ENCODE measurements at regions not wholly inside any gene's neighbourhood (a gene's known extent, or its start where the extent isn't known, plus 50 kb on each side); places are given as distances from the start of the nearest gene placed in this dataset.
A peak's percentile ranks its signal among the peaks of the same experiment; 100 is the strongest.

DNA sequence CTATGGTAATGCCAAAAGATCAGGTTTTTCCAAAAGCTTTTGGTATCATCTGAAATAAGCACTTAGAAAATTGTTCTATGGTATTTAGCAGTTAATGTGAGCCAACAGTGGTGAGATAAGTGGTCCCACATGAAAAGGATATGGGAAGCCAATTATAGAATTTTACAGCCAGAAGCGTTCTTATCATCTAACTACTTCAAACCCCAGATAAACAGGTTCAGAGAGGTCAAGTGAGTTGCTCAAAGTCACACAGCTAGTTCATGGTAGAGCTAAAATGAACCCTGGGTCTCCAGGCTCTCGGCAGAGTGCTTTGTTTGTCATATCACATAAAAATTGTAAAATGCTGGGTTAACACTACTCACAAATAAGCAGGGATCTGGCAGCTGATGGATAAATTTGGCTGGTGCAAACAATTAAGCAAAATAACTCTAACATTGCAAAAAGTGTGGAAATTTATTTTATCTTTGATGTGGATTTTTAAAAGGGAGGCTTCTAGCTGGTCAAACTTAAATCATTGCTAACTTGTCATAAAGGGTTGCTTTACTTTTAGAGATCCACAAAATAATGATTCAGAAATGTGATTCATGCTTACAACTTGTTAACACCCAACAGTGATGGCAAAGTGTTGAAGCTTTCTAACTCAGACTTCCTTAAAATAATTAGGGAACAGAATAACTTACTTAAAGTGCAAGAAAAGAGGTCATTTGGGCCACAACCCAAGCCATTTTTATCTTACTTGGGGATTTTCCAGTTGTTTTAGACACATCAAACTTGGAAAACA is 202.8 kb upstream of the TBC1D5 start:
- TF ChIP-seq SPI1 (IDR thresholded peaks at IDR 0.05; ENCODE audit: low read depth, low read length) = no peak
- TF ChIP-seq POLR2A (IDR thresholded peaks at IDR 0.05; ENCODE audit: low read depth, low read length) = no peak
- TF ChIP-seq PAX5 (IDR thresholded peaks at IDR 0.05; ENCODE audit: insufficient read depth, low read length, severe bottlenecking) = no peak
- TF ChIP-seq POU2F2 (IDR thresholded peaks at IDR 0.05; ENCODE audit: low read depth, low read length) = no peak
- TF ChIP-seq TAF1 (IDR thresholded peaks at IDR 0.05; ENCODE audit: low read depth, low read length) = no peak
- no peak for TF ChIP-seq POLR2AphosphoS5 (IDR thresholded peaks at IDR 0.05; ENCODE audit: low read depth, low read length)
- FAIRE-seq (no peak), DNase-seq (ENCODE audit: insufficient read length, low spot score) (no peak)

DNA sequence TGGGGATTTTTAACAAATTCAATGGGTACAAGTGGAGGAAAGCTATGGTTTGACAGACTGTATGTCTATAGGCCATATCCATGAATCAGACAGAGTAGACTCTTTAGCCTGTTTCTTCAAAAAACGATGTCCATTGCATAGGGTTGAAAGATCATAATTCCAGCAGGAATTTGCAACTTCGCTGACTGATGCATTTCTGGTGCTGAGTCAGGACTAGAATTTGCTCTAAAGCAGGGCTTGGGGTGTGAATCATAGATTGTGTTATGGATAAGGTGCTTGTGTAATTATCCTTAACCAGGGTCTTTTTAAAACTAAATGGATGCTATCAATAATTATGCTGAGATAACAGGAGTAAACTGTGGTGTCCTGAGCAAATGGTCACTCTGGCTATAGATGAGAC is 200.4 kb upstream of the TBC1D5 start:
- FAIRE-seq = no peak

DNA sequence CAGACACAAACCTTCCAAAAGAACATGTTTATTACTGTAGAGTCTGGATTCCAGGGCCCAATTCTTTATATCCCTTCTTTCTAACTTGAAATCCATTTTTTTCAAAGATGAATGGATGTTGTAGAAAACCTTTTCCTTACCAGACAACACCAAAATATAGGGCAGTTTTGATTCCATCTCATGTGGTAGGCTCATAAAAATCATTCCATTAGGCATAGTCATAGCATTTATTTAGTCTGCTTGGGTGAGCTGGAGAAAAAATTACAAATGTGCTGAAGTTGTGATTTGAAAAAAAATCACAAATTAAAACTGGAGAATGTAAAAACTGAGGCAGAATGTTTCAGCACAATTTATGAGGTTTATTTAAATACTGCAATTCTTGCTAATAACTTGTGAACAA is 199.3 kb upstream of the TBC1D5 start:
- no peak for DNase-seq (ENCODE audit: insufficient read length, low spot score)
- no peak for FAIRE-seq
- no peak for TF ChIP-seq POU2F2 (IDR thresholded peaks at IDR 0.05; ENCODE audit: low read depth, low read length)

More for the DNA sequence above, 200.4 kb upstream of the TBC1D5 start:
- TF ChIP-seq SPI1 (IDR thresholded peaks at IDR 0.05; ENCODE audit: low read depth, low read length) (no peak), PAX5 (IDR thresholded peaks at IDR 0.05; ENCODE audit: insufficient read depth, low read length, severe bottlenecking) (no peak), TAF1 (IDR thresholded peaks at IDR 0.05; ENCODE audit: low read depth, low read length) (no peak), POLR2A (IDR thresholded peaks at IDR 0.05; ENCODE audit: low read depth, low read length) (no peak)
- no peak for DNase-seq (ENCODE audit: insufficient read length, low spot score)

DNA sequence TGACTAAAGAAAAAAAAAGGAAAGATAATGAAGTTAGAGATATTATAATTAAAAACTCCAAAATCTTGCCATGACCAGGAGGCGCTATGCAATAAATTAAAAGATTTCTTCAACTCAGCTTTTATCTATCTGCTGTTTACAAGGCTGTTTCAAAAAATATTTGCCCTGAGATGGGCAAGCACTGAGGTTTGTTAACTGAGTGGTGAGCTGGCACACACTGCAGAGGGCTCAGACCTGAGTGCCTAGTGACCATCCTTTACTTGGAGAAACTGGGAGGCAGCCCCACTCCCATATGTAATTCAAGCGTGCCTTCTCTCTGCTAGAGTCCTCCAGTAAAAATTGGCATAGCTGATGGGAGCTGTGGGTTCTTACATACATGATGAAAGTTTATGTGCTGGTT is 198.7 kb upstream of the TBC1D5 start:
- TF ChIP-seq POU2F2 (IDR thresholded peaks at IDR 0.05; ENCODE audit: low read depth, low read length) = no peak
- TF ChIP-seq PAX5 (IDR thresholded peaks at IDR 0.05; ENCODE audit: insufficient read depth, low read length, severe bottlenecking) = no peak
- TF ChIP-seq SPI1 (IDR thresholded peaks at IDR 0.05; ENCODE audit: low read depth, low read length) = no peak
- TF ChIP-seq POLR2AphosphoS5 (IDR thresholded peaks at IDR 0.05; ENCODE audit: low read depth, low read length) = no peak
- no peak for TF ChIP-seq POLR2A (IDR thresholded peaks at IDR 0.05; ENCODE audit: low read depth, low read length)
- TF ChIP-seq TAF1 (IDR thresholded peaks at IDR 0.05; ENCODE audit: low read depth, low read length) = no peak
- DNase-seq (ENCODE audit: insufficient read length, low spot score) = no peak
- FAIRE-seq = no peak

DNA sequence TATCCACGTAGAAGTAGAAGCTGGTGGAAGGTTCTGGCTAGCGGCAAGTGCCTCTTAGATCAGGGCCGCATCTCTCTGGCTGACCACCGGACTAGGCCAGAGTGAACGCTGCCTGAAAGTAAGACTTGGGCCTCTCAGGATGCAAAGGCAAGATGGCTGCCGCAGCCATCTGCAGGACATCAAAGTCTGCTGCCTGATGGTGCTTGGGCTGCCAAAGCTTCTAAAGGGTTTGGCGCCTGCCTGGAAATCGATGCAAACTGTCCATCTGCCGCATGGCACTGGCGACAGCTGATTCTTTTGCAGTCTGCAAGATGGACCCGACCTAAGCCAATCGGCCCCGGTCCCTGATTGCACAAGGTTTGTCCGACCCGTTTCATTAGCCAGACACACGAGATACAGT is 196.7 kb upstream of the TBC1D5 start:
- DNase-seq (ENCODE audit: insufficient read length, low spot score) (no peak), FAIRE-seq (no peak)
- TF ChIP-seq POLR2A (IDR thresholded peaks at IDR 0.05; ENCODE audit: low read depth, low read length) (no peak), SPI1 (IDR thresholded peaks at IDR 0.05; ENCODE audit: low read depth, low read length) (no peak), TAF1 (IDR thresholded peaks at IDR 0.05; ENCODE audit: low read depth, low read length) (no peak), POLR2AphosphoS5 (IDR thresholded peaks at IDR 0.05; ENCODE audit: low read depth, low read length) (no peak), PAX5 (IDR thresholded peaks at IDR 0.05; ENCODE audit: insufficient read depth, low read length, severe bottlenecking) (no peak), POU2F2 (IDR thresholded peaks at IDR 0.05; ENCODE audit: low read depth, low read length) (no peak)

DNA sequence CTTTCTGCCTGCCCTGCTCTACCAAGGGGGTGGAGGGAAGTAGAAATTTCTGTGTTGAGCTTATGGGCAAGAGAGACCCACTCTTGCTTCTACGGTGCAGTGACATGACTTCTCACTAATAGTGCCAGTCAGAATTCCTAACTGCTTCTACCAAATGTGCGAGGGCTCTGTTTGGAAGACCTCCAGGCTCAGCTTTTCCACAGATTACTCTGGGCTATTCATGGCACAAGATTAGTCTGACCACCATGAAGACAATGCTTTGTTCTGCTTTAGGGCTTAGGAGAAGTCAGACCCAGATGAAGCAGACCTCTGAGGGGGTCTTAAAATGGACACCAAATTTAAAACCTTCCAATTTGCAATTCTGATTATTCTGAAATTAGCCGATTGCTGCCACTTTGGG is 195.9 kb upstream of the TBC1D5 start:
- no peak for FAIRE-seq
- no peak for DNase-seq (ENCODE audit: insufficient read length, low spot score)
- no peak for TF ChIP-seq POLR2A (IDR thresholded peaks at IDR 0.05; ENCODE audit: low read depth, low read length)
- TF ChIP-seq POLR2AphosphoS5 (IDR thresholded peaks at IDR 0.05; ENCODE audit: low read depth, low read length) = no peak
- TF ChIP-seq TAF1 (IDR thresholded peaks at IDR 0.05; ENCODE audit: low read depth, low read length) = no peak

DNA sequence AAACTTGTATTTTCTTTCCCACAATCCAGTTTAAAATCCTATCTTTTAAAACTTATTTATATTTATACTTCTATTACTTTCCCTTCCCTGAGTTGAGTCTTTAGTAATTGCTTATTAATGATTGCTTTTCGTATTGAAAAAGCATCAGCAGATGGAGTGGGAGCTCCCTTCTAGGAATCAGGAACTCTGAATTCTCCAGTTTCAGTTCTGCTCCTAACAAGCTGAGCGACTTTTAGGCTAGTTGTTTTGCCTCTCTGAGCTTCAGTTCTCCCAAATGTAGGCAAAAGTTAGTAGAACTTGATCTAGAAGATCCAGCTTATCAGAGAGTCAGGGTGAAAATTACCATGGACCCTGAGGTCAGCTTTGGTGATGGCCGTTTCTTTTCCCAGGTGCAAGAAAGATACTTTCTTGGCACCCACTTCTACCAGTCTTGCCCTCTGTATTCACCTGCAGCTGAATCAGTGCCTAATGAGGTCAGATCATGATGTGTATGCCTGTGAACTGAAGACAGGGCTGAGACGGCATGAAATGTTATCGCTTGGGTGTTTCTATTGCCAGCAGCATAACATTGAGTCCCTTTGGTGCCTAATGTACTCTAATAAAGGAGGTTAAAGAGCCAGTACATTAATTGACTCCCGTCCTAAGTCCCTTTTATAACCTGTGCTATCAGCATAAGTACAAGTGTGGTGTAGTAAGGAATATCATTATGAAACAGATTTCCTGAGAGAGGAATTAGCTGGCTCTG is 194.5 kb upstream of the TBC1D5 start:
- no peak for FAIRE-seq
- no peak for TF ChIP-seq POLR2AphosphoS5 (IDR thresholded peaks at IDR 0.05; ENCODE audit: low read depth, low read length)
- TF ChIP-seq POU2F2 (IDR thresholded peaks at IDR 0.05; ENCODE audit: low read depth, low read length) = no peak
- no peak for TF ChIP-seq TAF1 (IDR thresholded peaks at IDR 0.05; ENCODE audit: low read depth, low read length)
- no peak for TF ChIP-seq POLR2A (IDR thresholded peaks at IDR 0.05; ENCODE audit: low read depth, low read length)
- TF ChIP-seq SPI1 (IDR thresholded peaks at IDR 0.05; ENCODE audit: low read depth, low read length) = 0 out of 2 replicates have a peak, but pooled peaks have one; percentile 4
- TF ChIP-seq PAX5 (IDR thresholded peaks at IDR 0.05; ENCODE audit: insufficient read depth, low read length, severe bottlenecking) = no peak
- DNase-seq (ENCODE audit: insufficient read length, low spot score) = no peak

DNA sequence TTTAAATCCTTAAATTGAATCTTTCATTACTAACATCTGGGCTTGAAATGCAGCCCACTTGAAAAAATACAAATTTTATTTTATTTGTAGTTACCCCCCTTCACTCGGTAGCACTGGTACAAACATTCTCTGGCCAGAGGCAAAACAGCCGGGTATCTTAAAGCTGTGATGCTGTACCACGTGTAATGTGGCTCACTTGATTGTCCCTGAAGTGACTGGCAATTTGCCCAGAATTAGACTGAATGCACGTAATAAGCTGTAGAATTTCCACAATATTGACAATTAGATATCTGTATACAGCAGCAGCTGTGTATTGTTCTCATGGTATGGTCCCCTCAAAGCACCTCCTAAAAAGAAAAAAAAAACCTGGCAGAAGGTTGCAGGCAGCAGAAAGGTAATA is 192.8 kb upstream of the TBC1D5 start:
- DNase-seq (ENCODE audit: insufficient read length, low spot score) = no peak
- no peak for TF ChIP-seq SPI1 (IDR thresholded peaks at IDR 0.05; ENCODE audit: low read depth, low read length)
- TF ChIP-seq POLR2AphosphoS5 (IDR thresholded peaks at IDR 0.05; ENCODE audit: low read depth, low read length) = no peak
- no peak for TF ChIP-seq TAF1 (IDR thresholded peaks at IDR 0.05; ENCODE audit: low read depth, low read length)
- TF ChIP-seq PAX5 (IDR thresholded peaks at IDR 0.05; ENCODE audit: insufficient read depth, low read length, severe bottlenecking) = no peak
- TF ChIP-seq POLR2A (IDR thresholded peaks at IDR 0.05; ENCODE audit: low read depth, low read length) = no peak
- TF ChIP-seq POU2F2 (IDR thresholded peaks at IDR 0.05; ENCODE audit: low read depth, low read length) = no peak
- no peak for FAIRE-seq

DNA sequence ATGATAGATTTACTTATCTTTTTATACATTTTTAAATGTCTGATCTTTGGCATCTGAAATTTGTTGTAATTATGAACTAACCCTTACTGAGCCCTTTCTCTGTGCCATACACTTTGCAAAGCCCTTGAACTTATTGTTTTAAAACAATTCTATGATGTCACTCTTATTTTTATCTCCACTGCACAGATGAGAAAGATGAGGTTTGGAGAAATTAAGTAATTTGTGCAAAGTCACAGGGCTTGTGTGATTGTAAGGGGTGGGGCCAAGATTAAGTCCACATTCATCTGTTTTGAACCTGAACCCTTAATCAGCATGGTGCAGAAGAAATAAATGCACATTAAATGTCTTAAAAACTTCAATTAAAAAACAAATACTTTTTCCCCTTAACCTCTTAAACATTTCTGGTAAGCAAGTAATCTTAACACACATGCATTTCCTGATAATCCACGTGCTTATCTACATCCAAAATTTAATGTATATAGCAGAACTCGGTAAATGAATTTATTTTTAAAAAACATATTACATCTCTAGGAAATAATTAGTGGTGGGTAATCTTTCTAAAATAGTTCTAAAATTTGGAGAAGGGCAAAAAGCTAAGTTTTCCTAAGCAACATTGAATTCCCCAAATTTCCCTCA is 189.8 kb upstream of the TBC1D5 start:
- FAIRE-seq = no peak
- TF ChIP-seq PAX5 (IDR thresholded peaks at IDR 0.05; ENCODE audit: insufficient read depth, low read length, severe bottlenecking) = no peak
- no peak for TF ChIP-seq POLR2A (IDR thresholded peaks at IDR 0.05; ENCODE audit: low read depth, low read length)
- TF ChIP-seq TAF1 (IDR thresholded peaks at IDR 0.05; ENCODE audit: low read depth, low read length) = no peak
- TF ChIP-seq POLR2AphosphoS5 (IDR thresholded peaks at IDR 0.05; ENCODE audit: low read depth, low read length) = no peak
- no peak for TF ChIP-seq SPI1 (IDR thresholded peaks at IDR 0.05; ENCODE audit: low read depth, low read length)
- no peak for TF ChIP-seq POU2F2 (IDR thresholded peaks at IDR 0.05; ENCODE audit: low read depth, low read length)

More for the DNA sequence above, 189.8 kb upstream of the TBC1D5 start:
- no peak for DNase-seq (ENCODE audit: insufficient read length, low spot score)

Data from GM12891 (cell line).